ENCODE measurements at regions not wholly inside any gene's neighbourhood (a gene's known extent, or its start where the extent isn't known, plus 50 kb on each side); places are given as distances from the start of the nearest gene placed in this dataset.

DNA sequence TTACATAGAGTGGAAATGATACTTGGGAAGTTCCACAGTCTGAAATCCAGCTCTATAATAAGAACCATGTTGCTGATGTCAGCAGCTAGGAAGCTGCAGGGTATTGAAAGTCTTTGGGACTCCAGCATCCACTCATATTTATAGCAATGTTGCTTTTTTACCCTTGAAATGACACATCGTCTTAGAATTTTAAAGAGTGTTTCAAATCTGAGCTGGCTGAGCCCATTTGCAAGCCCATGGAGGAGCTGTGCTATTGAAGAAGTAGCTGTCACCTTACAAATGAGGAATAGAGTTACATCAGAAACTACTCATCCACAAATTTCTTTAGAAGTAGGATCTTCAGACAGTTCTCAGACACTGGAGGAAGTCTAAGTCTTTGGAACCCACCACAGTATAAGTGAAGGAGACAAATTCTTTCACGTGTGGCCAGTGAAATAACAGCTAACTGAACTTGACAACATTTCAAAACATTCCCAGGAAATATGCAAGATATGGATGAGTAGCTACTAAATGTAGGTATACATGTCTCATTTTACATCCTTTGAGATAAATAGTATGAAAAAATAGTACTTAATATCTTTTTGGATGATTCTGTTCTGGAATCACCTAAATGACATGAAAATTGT is 203.6 kb downstream of the ZNF365 start:
- Histone ChIP-seq H3K36me3 (no peaks in the 10 kb centered on the region), H3K4me1 (no peaks in the 10 kb centered on the region), H3K4me3 (no peak overlapping the region), H3K27me3 (no peaks in the 10 kb centered on the region), H3K9me3 (no peaks in the 10 kb centered on the region), H3K27ac (no peak overlapping the region)
- ATAC-seq (no peak), DNase-seq (no peak)
- TF ChIP-seq, protein P1, sequence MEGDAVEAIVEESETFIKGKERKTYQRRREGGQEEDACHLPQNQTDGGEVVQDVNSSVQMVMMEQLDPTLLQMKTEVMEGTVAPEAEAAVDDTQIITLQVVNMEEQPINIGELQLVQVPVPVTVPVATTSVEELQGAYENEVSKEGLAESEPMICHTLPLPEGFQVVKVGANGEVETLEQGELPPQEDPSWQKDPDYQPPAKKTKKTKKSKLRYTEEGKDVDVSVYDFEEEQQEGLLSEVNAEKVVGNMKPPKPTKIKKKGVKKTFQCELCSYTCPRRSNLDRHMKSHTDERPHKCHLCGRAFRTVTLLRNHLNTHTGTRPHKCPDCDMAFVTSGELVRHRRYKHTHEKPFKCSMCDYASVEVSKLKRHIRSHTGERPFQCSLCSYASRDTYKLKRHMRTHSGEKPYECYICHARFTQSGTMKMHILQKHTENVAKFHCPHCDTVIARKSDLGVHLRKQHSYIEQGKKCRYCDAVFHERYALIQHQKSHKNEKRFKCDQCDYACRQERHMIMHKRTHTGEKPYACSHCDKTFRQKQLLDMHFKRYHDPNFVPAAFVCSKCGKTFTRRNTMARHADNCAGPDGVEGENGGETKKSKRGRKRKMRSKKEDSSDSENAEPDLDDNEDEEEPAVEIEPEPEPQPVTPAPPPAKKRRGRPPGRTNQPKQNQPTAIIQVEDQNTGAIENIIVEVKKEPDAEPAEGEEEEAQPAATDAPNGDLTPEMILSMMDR (IDR thresholded peaks at IDR 0.05): no peak
- TF ChIP-seq POLR2A (IDR thresholded peaks at IDR 0.05): no peak
- intact Hi-C loops (cut with DNase I): no loop called here
- 62% methylated on average over 2 of the region's 2 CpGs for WGBS (ENCODE audit: insufficient coverage, low coverage, low lambda C conversion rate, missing lambda C conversion rate)

DNA sequence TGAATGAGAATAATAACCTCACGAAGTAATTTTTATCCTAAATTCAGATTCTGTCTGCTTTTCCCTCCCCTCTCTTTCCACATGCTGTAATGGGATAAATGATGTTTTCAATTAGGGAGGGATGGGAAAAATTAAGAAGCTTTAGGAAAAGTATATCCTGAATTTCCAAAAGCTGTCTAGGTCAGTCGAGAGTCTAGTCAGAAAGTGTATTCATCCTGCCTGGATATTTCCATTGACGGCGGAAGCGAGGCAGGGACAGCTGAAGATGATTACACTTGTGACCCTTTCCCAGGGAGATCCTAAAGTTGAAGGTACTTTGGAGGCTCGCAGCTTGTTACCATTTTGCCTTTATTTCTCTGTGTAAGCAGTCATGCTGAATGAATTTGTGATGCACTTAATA is 204.1 kb downstream of the ZNF365 start:
- intact Hi-C loops (cut with DNase I): no loop called here
- ATAC-seq (no peak), DNase-seq (no peak)
- no peak overlapping the region for H3K4me3 ChIP-seq
- H3K36me3 ChIP-seq: no peaks in the 10 kb centered on the region
- no peaks in the 10 kb centered on the region for H3K9me3 ChIP-seq
- 77% methylated on average over 6 of the region's 6 CpGs for WGBS (ENCODE audit: insufficient coverage, low coverage, low lambda C conversion rate, missing lambda C conversion rate)
- no peaks in the 10 kb centered on the region for H3K4me1 ChIP-seq
- TF ChIP-seq, protein P1 (IDR thresholded peaks at IDR 0.05): no peak
- TF ChIP-seq POLR2A (IDR thresholded peaks at IDR 0.05): no peak
- H3K27me3 ChIP-seq: no peaks in the 10 kb centered on the region
- H3K27ac ChIP-seq: no peak overlapping the region

DNA sequence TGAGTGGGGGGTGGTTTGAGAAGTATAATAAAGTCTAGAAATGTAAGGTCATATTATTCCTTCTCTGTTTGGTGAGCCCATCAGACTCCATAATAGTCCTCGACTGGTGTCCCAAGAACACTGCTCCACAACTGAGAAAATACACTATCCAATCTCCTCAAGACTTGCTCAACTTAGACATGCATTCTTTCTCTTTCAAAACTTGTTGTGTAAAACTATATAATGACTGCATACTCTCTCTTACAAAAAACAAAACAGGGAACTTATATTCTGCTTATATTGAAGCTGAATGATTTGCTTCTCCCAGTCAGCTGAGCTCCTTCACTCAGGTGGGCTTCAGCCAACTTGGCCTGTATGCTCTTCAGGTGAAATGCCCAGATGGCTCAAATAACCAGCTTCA is 204.7 kb downstream of the ZNF365 start:
- ATAC-seq: no peak
- 86% methylated on average over 1 of the region's 1 CpG for WGBS (ENCODE audit: insufficient coverage, low coverage, low lambda C conversion rate, missing lambda C conversion rate)
- intact Hi-C loops (cut with DNase I): no loop called here

DNA sequence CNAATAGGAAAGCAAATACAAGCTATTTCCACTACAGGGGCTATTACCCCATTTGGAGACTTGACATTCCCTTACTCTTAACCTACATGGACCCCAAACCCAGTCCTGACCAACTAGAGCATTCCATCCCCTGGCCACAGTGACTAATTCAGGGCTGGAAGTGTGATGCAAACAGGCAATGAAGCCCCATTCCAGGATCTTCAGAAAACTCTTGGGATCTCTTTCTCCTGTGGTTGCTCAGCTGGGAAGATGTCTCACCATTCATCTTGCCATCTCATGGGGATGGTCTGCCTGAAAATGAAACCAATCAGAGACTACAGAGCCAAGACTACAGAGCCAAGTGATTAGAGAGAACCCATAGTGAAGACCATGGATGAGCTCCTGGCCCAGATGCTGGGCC is 206.2 kb downstream of the ZNF365 start:
- no peak for DNase-seq
- Histone ChIP-seq H3K27ac (no peak overlapping the region), H3K4me3 (no peak overlapping the region), H3K27me3 (no peaks in the 10 kb centered on the region), H3K36me3 (no peaks in the 10 kb centered on the region), H3K9me3 (no peaks in the 10 kb centered on the region), H3K4me1 (no peaks in the 10 kb centered on the region)
- intact Hi-C loops (cut with DNase I): no loop called here
- TF ChIP-seq POLR2A (IDR thresholded peaks at IDR 0.05): no peak
- TF ChIP-seq, protein P1 (IDR thresholded peaks at IDR 0.05): no peak
- ATAC-seq: no peak

More for the DNA sequence above, 204.7 kb downstream of the ZNF365 start:
- TF ChIP-seq POLR2A (IDR thresholded peaks at IDR 0.05): no peak
- TF ChIP-seq, protein P1 (IDR thresholded peaks at IDR 0.05): no peak
- H3K27ac ChIP-seq: no peak overlapping the region
- H3K36me3 ChIP-seq: no peaks in the 10 kb centered on the region
- H3K27me3 ChIP-seq: no peaks in the 10 kb centered on the region
- no peaks in the 10 kb centered on the region for H3K4me1 ChIP-seq
- no peak overlapping the region for H3K4me3 ChIP-seq
- no peak for DNase-seq
- no peaks in the 10 kb centered on the region for H3K9me3 ChIP-seq

DNA sequence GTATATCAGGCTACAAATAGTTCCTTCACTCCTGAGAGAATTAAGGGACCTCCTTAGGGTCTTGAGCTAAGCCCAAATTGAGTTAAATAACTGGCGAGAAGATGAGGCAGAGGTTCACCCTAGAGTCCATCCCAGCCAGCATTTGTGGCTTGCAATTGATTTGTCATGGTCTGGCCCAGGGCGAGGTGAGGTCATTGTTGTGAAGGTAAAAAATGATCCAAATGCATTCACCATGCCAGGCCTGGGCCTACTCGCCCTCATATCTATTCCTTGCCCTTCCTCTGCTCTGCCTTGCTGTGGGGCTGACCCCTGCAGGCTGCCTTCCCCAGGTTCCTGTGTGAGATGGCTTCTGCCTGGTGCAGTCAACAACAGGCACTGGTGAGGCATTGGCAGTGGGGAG is 207.2 kb downstream of the ZNF365 start:
- no peak for TF ChIP-seq POLR2A (IDR thresholded peaks at IDR 0.05)
- TF ChIP-seq, protein P1 (IDR thresholded peaks at IDR 0.05): no peak
- no peak overlapping the region for H3K4me3 ChIP-seq
- intact Hi-C loops (cut with DNase I): no loop called here
- H3K27ac ChIP-seq: no peak overlapping the region
- no peaks in the 10 kb centered on the region for H3K4me1 ChIP-seq
- no peaks in the 10 kb centered on the region for H3K9me3 ChIP-seq
- 60% methylated on average over 1 of the region's 3 CpGs for WGBS (ENCODE audit: insufficient coverage, low coverage, low lambda C conversion rate, missing lambda C conversion rate)
- DNase-seq (no peak), ATAC-seq (peak in 1 of 4 donors; percentile 12)
- H3K36me3 ChIP-seq: no peaks in the 10 kb centered on the region
- H3K27me3 ChIP-seq: no peaks in the 10 kb centered on the region

Measured in right lobe of liver (tissue), 6 donors.